HTR-8/SVneo (cell line): ENCODE measurements at regions not wholly inside any gene's neighbourhood (a gene's known extent, or its start where the extent isn't known, plus 50 kb on each side); places are given as distances from the start of the nearest gene placed in this dataset.
A peak's percentile ranks its signal among the peaks of the same experiment; 100 is the strongest.

Experiments used
- DNase-seq: peaks from one replicate; pipeline ENCODE4 v3.0.0; 2011; ENCODE audit warnings: low spot score, mixed read lengths; ENCODE audit not compliant: insufficient read length
- FAIRE-seq: peaks from 2 replicates; lab custom pipeline; 2011; peaks lifted over from hg19 to GRCh38; lab: Jason Lieb, UNC

GRCh38 chr2:188835006-188835405 is 139.2 kb upstream of the COL3A1 start:
- FAIRE-seq (no peak), DNase-seq (no peak)

DNA sequence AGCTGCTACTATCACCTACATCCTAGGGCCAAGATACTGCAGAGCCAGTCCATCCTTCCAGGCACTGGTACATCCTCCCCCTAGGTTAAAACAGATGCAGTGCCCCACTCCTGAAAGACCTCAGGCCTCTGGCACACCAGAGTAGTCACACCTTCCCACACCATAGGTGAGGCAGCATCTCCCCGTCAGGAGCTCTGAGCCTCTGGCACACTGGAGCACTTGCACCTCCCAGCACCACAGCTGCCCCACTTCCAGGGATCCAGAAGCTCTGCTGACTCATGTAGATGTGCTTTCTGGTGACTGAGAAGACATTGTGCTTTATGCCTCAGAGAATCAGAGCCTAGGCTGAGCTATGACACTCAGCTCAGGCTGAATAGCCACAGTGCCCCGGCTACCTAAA is 138.4 kb upstream of the COL3A1 start:
- FAIRE-seq = no peak
- no peak for DNase-seq

DNA sequence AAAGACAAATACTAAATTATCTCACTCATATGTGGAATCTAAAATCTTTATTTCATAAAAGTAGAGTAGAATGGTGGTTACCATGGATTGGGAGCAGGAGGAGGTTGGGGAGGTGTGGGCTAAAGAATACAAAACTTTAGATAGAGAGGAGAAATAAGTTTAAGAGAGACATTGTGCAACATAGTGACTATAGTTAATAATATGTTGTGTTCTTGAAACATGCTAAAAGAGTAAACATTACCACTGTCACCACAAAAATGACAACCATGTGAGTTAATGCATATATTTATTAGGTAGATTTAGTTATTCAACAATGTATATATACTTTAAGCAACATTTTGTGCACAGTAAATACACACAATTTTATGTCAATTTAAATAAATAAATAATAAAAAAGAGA is 128.5 kb upstream of the COL3A1 start:
- DNase-seq (no peak), FAIRE-seq (no peak)

DNA sequence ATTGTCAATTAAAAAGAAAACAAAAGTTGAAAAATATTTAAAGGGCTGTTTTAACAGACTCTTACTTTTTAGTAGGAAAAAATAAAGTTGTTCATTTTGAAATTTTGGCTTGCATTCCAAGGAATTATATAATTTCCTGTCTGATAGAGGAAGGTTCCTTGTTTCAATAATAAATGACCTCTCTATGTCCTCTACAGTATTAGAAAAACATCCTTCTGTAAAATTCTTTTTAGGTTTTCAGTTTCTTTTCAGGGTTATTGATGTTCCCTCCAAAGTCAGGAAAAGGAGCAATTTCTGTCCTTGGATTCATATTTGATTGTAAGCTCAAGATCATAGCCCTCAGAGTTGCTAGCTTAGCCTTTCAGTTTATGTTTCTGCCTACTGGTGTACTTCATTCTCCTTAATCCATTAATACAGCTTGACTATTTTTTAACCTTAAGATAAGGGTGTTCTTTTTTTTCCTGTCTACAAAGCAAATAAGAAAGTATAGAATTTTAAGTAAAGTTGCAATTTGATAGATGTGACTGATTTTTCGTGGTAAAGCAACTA is 125.2 kb upstream of the COL3A1 start:
- FAIRE-seq (no peak), DNase-seq (no peak)

GRCh38 chr2:188850786-188851185 is 123.4 kb upstream of the COL3A1 start:
- FAIRE-seq = no peak
- no peak for DNase-seq

- no peak for FAIRE-seq
Measured at GRCh38 chr2:188851311-188851710, 122.9 kb upstream of the COL3A1 start.

GRCh38 chr2:188851826-188852225 is 122.3 kb upstream of the COL3A1 start:
- DNase-seq (no peak), FAIRE-seq (no peak)

More at GRCh38 chr2:188851311-188851710, 122.9 kb upstream of the COL3A1 start:
- no peak for DNase-seq

DNA sequence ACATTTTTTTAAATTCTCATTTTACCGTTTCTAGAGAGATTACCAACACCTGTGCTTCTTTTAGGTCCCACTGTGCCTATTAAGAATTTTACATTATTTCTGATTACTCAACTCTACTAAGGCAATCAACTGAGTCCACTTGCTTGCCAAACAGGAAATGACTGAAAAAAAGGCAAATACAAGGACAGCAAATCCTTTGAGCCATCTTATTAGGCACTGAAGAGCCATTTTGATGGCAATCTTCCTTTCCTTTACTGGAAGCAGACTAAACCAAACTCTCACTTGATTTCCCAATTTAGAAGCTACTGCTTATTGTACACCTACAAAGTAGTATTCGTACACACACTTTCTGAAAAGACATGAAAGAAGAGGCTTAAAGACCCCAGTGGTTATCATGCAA is 121.4 kb upstream of the COL3A1 start:
- FAIRE-seq = no peak

GRCh38 chr2:188853307-188853706 is 120.9 kb upstream of the COL3A1 start:
- DNase-seq (no peak), FAIRE-seq (no peak)

More for the DNA sequence above, 121.4 kb upstream of the COL3A1 start:
- no peak for DNase-seq

DNA sequence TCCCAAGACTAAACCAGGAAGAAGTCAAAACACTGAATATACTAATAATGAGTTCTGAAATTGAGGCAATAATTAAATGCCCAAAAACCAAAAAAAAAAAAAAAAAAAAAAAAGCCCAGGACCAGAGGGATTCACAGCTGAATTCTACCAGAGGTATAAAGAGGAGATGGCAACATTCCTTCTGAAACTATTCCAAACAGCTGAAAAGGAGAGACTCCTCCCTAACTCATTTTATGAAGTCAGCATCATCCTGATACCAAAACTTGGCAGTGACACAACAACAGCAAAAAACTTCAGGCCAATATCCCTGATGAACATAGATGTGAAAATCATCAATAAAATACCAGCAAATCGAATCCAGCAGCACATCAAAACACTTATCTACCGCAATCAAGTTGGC is 108.5 kb upstream of the COL3A1 start:
- FAIRE-seq = no peak
- DNase-seq = no peak

DNA sequence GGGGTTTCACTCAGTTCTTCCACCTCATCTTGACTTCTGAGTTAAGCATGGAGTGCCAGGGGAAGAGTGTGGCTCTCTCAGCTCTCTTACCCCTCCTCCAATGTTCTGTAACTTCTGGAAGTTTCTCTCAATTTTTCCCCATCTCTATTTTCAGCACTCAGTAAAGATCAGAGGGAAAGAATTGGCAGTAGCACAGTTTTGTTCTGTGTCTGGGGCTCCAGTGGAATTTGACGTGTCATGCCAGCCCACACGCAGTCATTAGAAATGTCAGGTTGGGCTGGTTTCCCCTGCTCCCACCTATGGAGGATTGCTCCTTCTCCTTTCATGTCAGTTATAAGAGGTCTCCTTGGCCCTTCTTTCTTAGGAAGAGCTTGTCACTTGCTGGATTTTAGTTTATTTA is 104.6 kb upstream of the COL3A1 start:
- DNase-seq (no peak), FAIRE-seq (no peak)

DNA sequence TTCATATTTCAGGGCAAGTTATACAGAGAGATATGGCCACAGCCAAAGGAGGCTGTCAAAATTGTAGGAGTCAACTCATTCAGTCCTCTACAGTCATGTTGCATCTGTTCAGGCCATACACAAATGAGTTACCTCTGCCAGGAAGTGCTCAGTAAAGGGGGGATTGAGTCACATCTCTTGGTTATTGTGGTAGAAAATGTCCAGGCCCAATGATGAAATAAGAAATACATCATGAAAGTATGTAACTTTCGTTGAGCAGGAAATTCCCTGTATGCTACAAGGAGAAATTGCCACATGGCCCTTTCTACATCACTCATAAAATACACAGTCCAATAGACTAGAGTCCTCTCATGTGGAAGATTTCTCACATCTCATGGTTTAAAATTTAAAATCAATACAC is 103.9 kb upstream of the COL3A1 start:
- FAIRE-seq = peak; percentile 9
- no peak for DNase-seq

- FAIRE-seq = no peak
- no peak for DNase-seq
Measured at GRCh38 chr2:188875104-188875503, 99.1 kb upstream of the COL3A1 start.

- FAIRE-seq (peak; percentile 80), DNase-seq (no peak)
Measured at GRCh38 chr2:188878716-188879115, 95.5 kb upstream of the COL3A1 start.

- DNase-seq = no peak
- FAIRE-seq = no peak
Measured at GRCh38 chr2:188880740-188881139, 93.4 kb upstream of the COL3A1 start.

GRCh38 chr2:188881434-188881833 is 92.7 kb upstream of the COL3A1 start:
- no peak for FAIRE-seq
- no peak for DNase-seq

DNA sequence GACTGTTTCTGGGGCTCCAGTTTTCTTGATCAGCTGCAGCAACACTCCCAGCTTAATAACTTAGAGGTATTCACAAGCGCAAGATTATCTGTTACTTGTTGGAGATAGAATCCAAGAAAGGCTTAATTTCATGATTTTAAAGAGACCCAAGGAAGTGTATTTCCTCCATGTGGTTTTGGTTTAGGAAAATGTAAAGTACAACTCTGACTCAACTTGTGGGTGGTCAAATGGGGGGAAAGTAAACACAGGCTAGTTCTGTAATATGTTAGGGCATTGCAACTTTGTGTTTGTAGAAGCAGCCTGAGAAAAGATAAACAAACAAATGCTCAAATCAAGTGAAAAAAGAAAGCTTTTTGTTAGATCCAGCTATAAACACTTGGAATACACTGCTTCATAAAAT is 90.1 kb upstream of the COL3A1 start:
- DNase-seq = no peak
- FAIRE-seq = no peak

DNA sequence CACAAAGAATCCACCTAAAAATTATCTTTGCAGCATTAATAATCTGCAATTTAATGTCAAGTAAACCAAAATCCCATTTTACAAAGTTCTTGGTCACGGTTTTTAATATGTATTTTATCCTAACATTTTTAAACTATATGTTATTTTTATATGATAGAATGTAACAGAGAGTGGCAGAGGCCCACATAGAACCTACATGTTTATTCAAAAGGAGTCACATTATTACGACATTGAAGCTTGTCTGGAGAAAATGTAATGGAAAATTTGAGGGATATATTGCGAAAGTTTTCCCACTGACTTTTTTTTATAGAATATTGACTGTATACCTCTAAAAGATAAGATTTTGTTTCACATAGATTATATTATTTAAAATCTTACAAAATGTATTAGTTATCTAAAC is 89.7 kb upstream of the COL3A1 start:
- no peak for DNase-seq
- FAIRE-seq = no peak

DNA sequence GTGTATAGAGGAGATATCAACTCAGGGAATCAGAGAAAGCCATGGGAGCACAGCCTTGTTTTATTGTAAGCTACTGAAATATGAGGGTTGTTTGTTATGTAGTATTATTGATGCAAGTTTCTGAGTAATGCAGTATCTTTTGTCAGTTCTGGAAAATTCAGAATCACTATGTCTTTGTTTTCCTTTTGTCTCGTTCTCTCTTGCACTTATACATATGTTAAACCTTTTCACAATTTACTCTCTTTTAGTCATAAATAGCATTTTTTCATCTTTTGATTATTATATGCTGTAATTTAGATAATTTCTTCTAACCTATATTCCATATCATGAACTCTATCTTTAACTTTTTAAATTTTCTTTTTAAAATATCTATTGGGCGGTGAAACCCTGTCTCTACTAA is 85.0 kb upstream of the COL3A1 start:
- no peak for DNase-seq
- no peak for FAIRE-seq

GRCh38 chr2:188890755-188891154 is 83.4 kb upstream of the COL3A1 start:
- DNase-seq (no peak), FAIRE-seq (no peak)

DNA sequence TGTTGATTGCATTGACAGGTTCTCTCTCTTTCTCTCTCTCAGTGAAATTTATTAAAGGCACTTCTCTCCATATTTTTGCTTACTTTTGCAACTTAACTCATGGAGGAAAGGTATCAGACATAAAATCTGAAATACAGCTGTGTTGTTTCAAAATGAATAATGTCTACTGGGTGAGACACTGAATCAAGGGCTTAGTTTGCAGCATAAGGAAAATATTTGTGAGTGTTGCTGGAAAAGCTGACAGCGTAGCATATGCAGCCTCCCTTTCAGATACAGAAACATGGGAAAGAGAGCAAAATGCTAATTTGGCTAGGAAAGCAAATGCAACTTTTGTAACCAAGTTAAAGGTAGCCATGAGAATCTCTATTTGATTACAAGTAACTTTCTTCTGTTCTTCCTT is 81.5 kb upstream of the COL3A1 start:
- no peak for DNase-seq
- FAIRE-seq = no peak

GRCh38 chr2:188893972-188894371 is 80.2 kb upstream of the COL3A1 start:
- no peak for FAIRE-seq
- DNase-seq = no peak

DNA sequence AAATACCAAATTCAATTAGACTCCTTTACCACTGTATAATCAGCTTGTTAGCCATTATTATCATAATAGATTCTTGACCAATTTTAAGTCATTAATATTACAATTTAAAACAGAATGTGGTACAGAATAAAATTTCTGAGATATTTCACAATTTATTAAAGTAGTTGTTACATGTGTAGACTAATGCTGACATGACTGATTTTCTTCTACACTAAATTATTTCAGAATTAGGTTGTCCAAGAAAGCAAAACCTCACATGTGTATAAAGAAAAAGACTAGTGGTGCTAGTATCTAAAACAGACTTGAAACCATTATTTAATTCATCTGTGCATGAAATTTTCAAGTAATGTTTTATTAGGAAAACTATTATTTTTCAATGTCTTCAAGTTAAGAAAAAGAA is 79.2 kb upstream of the COL3A1 start:
- DNase-seq (no peak), FAIRE-seq (no peak)
